ENCODE measurements at regions not wholly inside any gene's neighbourhood (a gene's known extent, or its start where the extent isn't known, plus 50 kb on each side); places are given as distances from the start of the nearest gene placed in this dataset.

GRCh38 chr18:76307293-76307690 is 187.8 kb downstream of the ZNF516 start:
- no peak overlapping the region for H3K4me3 ChIP-seq (ENCODE audit: low read depth, low read length)
- no peak for TF ChIP-seq CTCF (IDR thresholded peaks at IDR 0.05; ENCODE audit: low read depth, low read length)

- TF ChIP-seq CTCF (IDR thresholded peaks at IDR 0.05; ENCODE audit: low read depth, low read length) = no peak
- H3K4me3 ChIP-seq (ENCODE audit: low read depth, low read length) = no peak overlapping the region
Observed at GRCh38 chr18:76306685-76307292, 188.3 kb downstream of the ZNF516 start.

- TF ChIP-seq CTCF (IDR thresholded peaks at IDR 0.05; ENCODE audit: low read depth, low read length) = no peak
- H3K4me3 ChIP-seq (ENCODE audit: low read depth, low read length) = no peak overlapping the region
Observed at GRCh38 chr18:76285866-76286265, 209.2 kb downstream of the ZNF516 start.

GRCh38 chr18:76281565-76281964 is 213.5 kb downstream of the ZNF516 start:
- TF ChIP-seq CTCF (IDR thresholded peaks at IDR 0.05; ENCODE audit: low read depth, low read length) = no peak
- H3K4me3 ChIP-seq (ENCODE audit: low read depth, low read length) = no peak overlapping the region

- TF ChIP-seq CTCF (IDR thresholded peaks at IDR 0.05; ENCODE audit: low read depth, low read length) = no peak
- no peak overlapping the region for H3K4me3 ChIP-seq (ENCODE audit: low read depth, low read length)
Observed at GRCh38 chr18:76277801-76278200, 217.2 kb downstream of the ZNF516 start.

GRCh38 chr18:76275727-76276313 is 219.2 kb downstream of the ZNF516 start:
- TF ChIP-seq CTCF (IDR thresholded peaks at IDR 0.05; ENCODE audit: low read depth, low read length) = no peak
- no peak overlapping the region for H3K4me3 ChIP-seq (ENCODE audit: low read depth, low read length)

- no peak overlapping the region for H3K4me3 ChIP-seq (ENCODE audit: low read depth, low read length)
- TF ChIP-seq CTCF (IDR thresholded peaks at IDR 0.05; ENCODE audit: low read depth, low read length) = no peak; the same call in 1 of the 2 replicates
Observed at GRCh38 chr18:76274468-76275289, 220.4 kb downstream of the ZNF516 start.
